ENCODE measurements at regions not wholly inside any gene's neighbourhood (a gene's known extent, or its start where the extent isn't known, plus 50 kb on each side); places are given as distances from the start of the nearest gene placed in this dataset.
"Not testable (repeated sequence)": the region's sequence is repeated elsewhere in the genome, so short reads cannot be mapped to it uniquely, and the experiment has no call there.

- not testable (repeated sequence) for DNase-seq (ENCODE audit: low read depth, low spot score)
Measured at GRCh38 chr4:8976466-8977128, 105.0 kb upstream of the HMX1 start.

- not testable (repeated sequence) for DNase-seq (ENCODE audit: low read depth, low spot score)
Measured at GRCh38 chr4:8972635-8973034, 101.0 kb upstream of the HMX1 start.

- not testable (repeated sequence) for DNase-seq (ENCODE audit: low read depth, low spot score)
Measured at GRCh38 chr4:8965896-8966295, 94.3 kb upstream of the HMX1 start.

GRCh38 chr4:8964201-8964788 lies 92.7 kb upstream of the HMX1 start:
- not testable (repeated sequence) for DNase-seq (ENCODE audit: low read depth, low spot score)

- not testable (repeated sequence) for DNase-seq (ENCODE audit: low read depth, low spot score)
Measured at GRCh38 chr4:8963533-8963932, 91.9 kb upstream of the HMX1 start.

GRCh38 chr4:8961343-8961742 lies 89.7 kb upstream of the HMX1 start:
- DNase-seq (ENCODE audit: low read depth, low spot score): not testable (repeated sequence)

GRCh38 chr4:8959471-8959870 lies 87.8 kb upstream of the HMX1 start:
- not testable (repeated sequence) for DNase-seq (ENCODE audit: low read depth, low spot score)

- not testable (repeated sequence) for DNase-seq (ENCODE audit: low read depth, low spot score)
Measured at GRCh38 chr4:8954001-8954400, 82.4 kb upstream of the HMX1 start.

GRCh38 chr4:8952791-8953190 lies 81.2 kb upstream of the HMX1 start:
- DNase-seq (ENCODE audit: low read depth, low spot score): not testable (repeated sequence)

GRCh38 chr4:8952109-8952508 lies 80.5 kb upstream of the HMX1 start:
- not testable (repeated sequence) for DNase-seq (ENCODE audit: low read depth, low spot score)

- DNase-seq (ENCODE audit: low read depth, low spot score): not testable (repeated sequence)
Measured at GRCh38 chr4:8945506-8945905, 73.9 kb upstream of the HMX1 start.

- not testable (repeated sequence) for DNase-seq (ENCODE audit: low read depth, low spot score)
Measured at GRCh38 chr4:8943367-8943766, 71.7 kb upstream of the HMX1 start.

- DNase-seq (ENCODE audit: low read depth, low spot score): not testable (repeated sequence)
Measured at GRCh38 chr4:8942088-8942487, 70.4 kb upstream of the HMX1 start.

- not testable (repeated sequence) for DNase-seq (ENCODE audit: low read depth, low spot score)
Measured at GRCh38 chr4:8941492-8941805, 69.8 kb upstream of the HMX1 start.

- DNase-seq (ENCODE audit: low read depth, low spot score): no peak
Measured at GRCh38 chr4:8940792-8941491, 69.3 kb upstream of the HMX1 start.

- no peak for DNase-seq (ENCODE audit: low read depth, low spot score)
Measured at GRCh38 chr4:8939840-8940742, 68.5 kb upstream of the HMX1 start.

GRCh38 chr4:8939160-8939839 lies 67.7 kb upstream of the HMX1 start:
- no peak for DNase-seq (ENCODE audit: low read depth, low spot score)

- no peak for DNase-seq (ENCODE audit: low read depth, low spot score)
Measured at GRCh38 chr4:8938623-8939022, 67.0 kb upstream of the HMX1 start.

- no peak for DNase-seq (ENCODE audit: low read depth, low spot score)
Measured at GRCh38 chr4:8938137-8938536, 66.5 kb upstream of the HMX1 start.

- no peak for DNase-seq (ENCODE audit: low read depth, low spot score)
Measured at GRCh38 chr4:8932884-8933283, 61.2 kb upstream of the HMX1 start.

- no peak for DNase-seq (ENCODE audit: low read depth, low spot score)
Measured at GRCh38 chr4:8928074-8928473, 56.4 kb upstream of the HMX1 start.
